Left kidney (tissue), 1 donor: ENCODE measurements at regions not wholly inside any gene's neighbourhood (a gene's known extent, or its start where the extent isn't known, plus 50 kb on each side); places are given as distances from the start of the nearest gene placed in this dataset.
"Not testable (repeated sequence)": the region's sequence is repeated elsewhere in the genome, so short reads cannot be mapped to it uniquely, and the experiment has no call there.

Experiments used
- DNase-seq: peaks from one replicate; pipeline ENCODE4 v3.0.0-alpha.2; 2013

- not testable (repeated sequence) for DNase-seq
These were observed 668.3 kb downstream of the PRIM2 start for GRCh38 chr6:57985734-57986133.

GRCh38 chr6:57986584-57986983 is 669.2 kb downstream of the PRIM2 start:
- DNase-seq, result not testable (repeated sequence)

GRCh38 chr6:57989520-57990080 is 672.2 kb downstream of the PRIM2 start:
- DNase-seq, result not testable (repeated sequence)

- not testable (repeated sequence) for DNase-seq
These were observed 681.6 kb downstream of the PRIM2 start for GRCh38 chr6:57998858-57999619.

GRCh38 chr6:58000233-58000632 is 682.8 kb downstream of the PRIM2 start:
- DNase-seq, result not testable (repeated sequence)

- not testable (repeated sequence) for DNase-seq
These were observed 686.2 kb downstream of the PRIM2 start for GRCh38 chr6:58003417-58004167.

GRCh38 chr6:58007334-58008000 is 690.0 kb downstream of the PRIM2 start:
- not testable (repeated sequence) for DNase-seq

- DNase-seq, result not testable (repeated sequence)
These were observed 690.5 kb downstream of the PRIM2 start for GRCh38 chr6:58008001-58008335.

- DNase-seq, result not testable (repeated sequence)
These were observed 694.6 kb downstream of the PRIM2 start for GRCh38 chr6:58011954-58012600.

GRCh38 chr6:58016614-58017013 is 699.2 kb downstream of the PRIM2 start:
- DNase-seq, result not testable (repeated sequence)

- not testable (repeated sequence) for DNase-seq
These were observed 710.8 kb downstream of the PRIM2 start for GRCh38 chr6:58028188-58028587.

- DNase-seq, result not testable (repeated sequence)
These were observed 720.8 kb downstream of the PRIM2 start for GRCh38 chr6:58038213-58038612.

- DNase-seq, result not testable (repeated sequence)
These were observed 729.2 kb downstream of the PRIM2 start for GRCh38 chr6:58046584-58046983.

- DNase-seq, result not testable (repeated sequence)
These were observed 730.0 kb downstream of the PRIM2 start for GRCh38 chr6:58047389-58047788.

- not testable (repeated sequence) for DNase-seq
These were observed 730.4 kb downstream of the PRIM2 start for GRCh38 chr6:58047865-58048264.

- DNase-seq, result not testable (repeated sequence)
These were observed 738.2 kb downstream of the PRIM2 start for GRCh38 chr6:58055465-58056176.

GRCh38 chr6:58059701-58060100 is 742.3 kb downstream of the PRIM2 start:
- not testable (repeated sequence) for DNase-seq

GRCh38 chr6:58063542-58063941 is 746.1 kb downstream of the PRIM2 start:
- not testable (repeated sequence) for DNase-seq

- not testable (repeated sequence) for DNase-seq
These were observed 750.6 kb downstream of the PRIM2 start for GRCh38 chr6:58067867-58068548.

- DNase-seq, result no peak
These were observed 755.8 kb downstream of the PRIM2 start for GRCh38 chr6:58073263-58073662.

- DNase-seq, result not testable (repeated sequence)
These were observed 772.6 kb downstream of the PRIM2 start for GRCh38 chr6:58090067-58090466.
